ENCODE measurements at regions not wholly inside any gene's neighbourhood (a gene's known extent, or its start where the extent isn't known, plus 50 kb on each side); places are given as distances from the start of the nearest gene placed in this dataset.

DNA sequence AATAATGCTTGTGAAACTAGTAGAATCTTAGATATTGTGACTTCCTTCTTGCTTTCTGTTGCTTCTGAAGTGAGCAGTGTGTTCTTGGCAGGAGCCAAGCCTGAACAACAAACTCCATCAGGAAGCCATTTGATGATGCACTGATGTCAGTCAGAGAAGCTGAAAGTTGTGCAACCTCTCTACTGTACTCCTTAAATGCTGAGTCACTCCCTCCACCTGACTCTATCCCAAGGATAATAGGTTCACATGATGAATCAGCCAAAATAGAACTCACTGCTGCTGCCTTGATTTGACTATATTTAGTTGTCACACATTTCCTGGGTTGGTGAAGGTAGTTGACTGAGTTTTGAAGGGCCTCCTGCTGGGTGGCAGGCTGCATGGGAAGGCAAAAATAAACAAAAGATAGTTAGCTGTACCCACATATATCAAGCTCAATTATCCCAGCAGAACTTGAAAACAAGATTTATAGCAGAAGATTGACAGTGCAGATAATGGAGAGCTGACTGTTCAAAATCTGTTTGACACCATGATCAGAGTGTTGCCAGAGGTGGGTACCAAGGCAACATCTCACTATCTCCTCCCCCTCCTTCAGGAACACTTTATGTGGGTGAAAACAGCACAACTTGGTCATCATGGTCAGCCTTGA is 328.4 kb upstream of the DPH6 start:
- Histone ChIP-seq H3K4me1 (ENCODE audit: insufficient read depth, low read length) (no peaks in the 10 kb centered on the region; the same call in 1 of the 2 replicates), H3K23ac (ENCODE audit: insufficient read length, low read depth, low read length) (no peak overlapping the region), H3K79me2 (ENCODE audit: insufficient read depth, low read length) (no peaks in the 10 kb centered on the region), H2BK120ac (ENCODE audit: low read depth, low read length, poor library complexity, severe bottlenecking) (no peak overlapping the region), H4K20me1 (ENCODE audit: control insufficient read depth, insufficient read depth, insufficient read length) (no peaks in the 10 kb centered on the region), H3T11ph (ENCODE audit: low read length) (no peak overlapping the region), H3K4me2 (ENCODE audit: insufficient read depth, insufficient read length, low read length) (no peak overlapping the region), H3K79me1 (ENCODE audit: insufficient read depth, low read depth, low read length, poor library complexity, severe bottlenecking) (no peaks in the 10 kb centered on the region), H3K14ac (ENCODE audit: insufficient read depth, low read length) (no peak overlapping the region), H2AK5ac (ENCODE audit: insufficient read length, low read length) (no peak overlapping the region), H3K27ac (ENCODE audit: insufficient read length, low read depth, low read length) (no peak overlapping the region), H3K56ac (ENCODE audit: insufficient read length, low read depth, low read length) (no peak overlapping the region), H2BK12ac (ENCODE audit: insufficient read length, low read depth, low read length) (no peak overlapping the region), H2BK15ac (ENCODE audit: low read depth, low read length) (no peak overlapping the region), H3K18ac (ENCODE audit: insufficient read length, low read depth, low read length) (no peak overlapping the region), H3K9me3 (ENCODE audit: control insufficient read depth, low read depth, low read length) (no peaks in the 10 kb centered on the region), H3K4ac (ENCODE audit: low read depth, low read length) (no peak overlapping the region), H4K91ac (ENCODE audit: insufficient read length, low read depth, low read length) (no peak overlapping the region), H2BK5ac (ENCODE audit: insufficient read length, low read length) (no peak overlapping the region), H2BK20ac (ENCODE audit: low read depth, low read length, poor library complexity, severe bottlenecking) (no peak overlapping the region), H4K5ac (ENCODE audit: insufficient read length, low read depth, low read length) (no peak overlapping the region), H3K23me2 (ENCODE audit: insufficient read length, low read depth, low read length, poor library complexity, severe bottlenecking) (no peaks in the 10 kb centered on the region), H3K27me3 (ENCODE audit: insufficient read depth, low read length) (no peaks in the 10 kb centered on the region), H3K9ac (ENCODE audit: extremely low read depth, insufficient read length, low read length) (no peak overlapping the region), H2AFZ (ENCODE audit: low read length) (no peak overlapping the region), H4K8ac (replicated peaks; ENCODE audit: insufficient read length, low read depth, low read length) (no peak overlapping the region)
- H3K4me3 Mint-ChIP-seq, result no peak overlapping the region
- no peaks in the 10 kb centered on the region; a peak in 1 of 7 replicates for H3K36me3 Mint-ChIP-seq (ENCODE audit: insufficient read depth in 1 of 3, low read depth in 3 of 3)
- H3K27me3 Mint-ChIP-seq (ENCODE audit: low read depth), result no peaks in the 10 kb centered on the region
- no peak overlapping the region for H3K27ac Mint-ChIP-seq
- DNase-seq, result no peak
- TF ChIP-seq, protein P1, sequence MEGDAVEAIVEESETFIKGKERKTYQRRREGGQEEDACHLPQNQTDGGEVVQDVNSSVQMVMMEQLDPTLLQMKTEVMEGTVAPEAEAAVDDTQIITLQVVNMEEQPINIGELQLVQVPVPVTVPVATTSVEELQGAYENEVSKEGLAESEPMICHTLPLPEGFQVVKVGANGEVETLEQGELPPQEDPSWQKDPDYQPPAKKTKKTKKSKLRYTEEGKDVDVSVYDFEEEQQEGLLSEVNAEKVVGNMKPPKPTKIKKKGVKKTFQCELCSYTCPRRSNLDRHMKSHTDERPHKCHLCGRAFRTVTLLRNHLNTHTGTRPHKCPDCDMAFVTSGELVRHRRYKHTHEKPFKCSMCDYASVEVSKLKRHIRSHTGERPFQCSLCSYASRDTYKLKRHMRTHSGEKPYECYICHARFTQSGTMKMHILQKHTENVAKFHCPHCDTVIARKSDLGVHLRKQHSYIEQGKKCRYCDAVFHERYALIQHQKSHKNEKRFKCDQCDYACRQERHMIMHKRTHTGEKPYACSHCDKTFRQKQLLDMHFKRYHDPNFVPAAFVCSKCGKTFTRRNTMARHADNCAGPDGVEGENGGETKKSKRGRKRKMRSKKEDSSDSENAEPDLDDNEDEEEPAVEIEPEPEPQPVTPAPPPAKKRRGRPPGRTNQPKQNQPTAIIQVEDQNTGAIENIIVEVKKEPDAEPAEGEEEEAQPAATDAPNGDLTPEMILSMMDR (conservative IDR thresholded peaks at IDR 0.05), result no peak
- peaks cover 17% of the 10 kb centered on the region in 2 experiments for H3K4me1 Mint-ChIP-seq
- H3K9me3 Mint-ChIP-seq, result no peaks in the 10 kb centered on the region

Data from H9 (cell line).